Liver (tissue), 7 donors: ENCODE measurements at regions not wholly inside any gene's neighbourhood (a gene's known extent, or its start where the extent isn't known, plus 50 kb on each side); places are given as distances from the start of the nearest gene placed in this dataset.

ENCODE experiments used
- DNase-seq: peaks from one replicate; pipeline ENCODE4 v3.0.0-alpha.2; 2017; ENCODE audit warnings: low spot score
- H3K27ac ChIP-seq, 2 donors: one replicate each; pipeline ENCODE4 v1.7.0; 2013; ENCODE audit warnings: inconsistent platforms in 2 of 2, low read length in 2 of 2, control low read depth in 1 of 2, low read depth in 1 of 2, mild to moderate bottlenecking in 1 of 2
- H3K27me3 ChIP-seq, 4 donors: one replicate each; pipeline versions ENCODE4 v1.6.1 to v1.7.0; 2013; ENCODE audit warnings: low read length in 3 of 4, inconsistent platforms in 1 of 4, mild to moderate bottlenecking in 1 of 4, moderate library complexity in 1 of 4; ENCODE audit not compliant: control insufficient read depth in 4 of 4, insufficient read depth in 4 of 4
- H3K36me3 ChIP-seq, 4 donors: one replicate each; pipeline versions ENCODE4 v1.6.1 to v1.7.0; 2013; ENCODE audit warnings: low read length in 3 of 4, mild to moderate bottlenecking in 3 of 4, low read depth in 1 of 4, moderate library complexity in 1 of 4; ENCODE audit not compliant: control insufficient read depth in 4 of 4, insufficient read depth in 3 of 4
- H3K4me1 ChIP-seq, 4 donors: one replicate each; pipeline versions ENCODE4 v1.6.1 to v1.7.0; 2013; ENCODE audit warnings: low read length in 3 of 4, mild to moderate bottlenecking in 3 of 4, moderate library complexity in 1 of 4; ENCODE audit not compliant: control insufficient read depth in 4 of 4, insufficient read depth in 4 of 4
- H3K4me3 ChIP-seq, 3 donors: one replicate each; pipeline versions ENCODE4 v1.6.1 to v1.7.0; 2013; ENCODE audit warnings: low read length in 3 of 3, control low read depth in 1 of 3, low read depth in 1 of 3, mild to moderate bottlenecking in 1 of 3
- H3K9ac ChIP-seq, 2 donors: one replicate each; pipeline ENCODE4 v1.7.0; 2013; ENCODE audit warnings: low read length in 2 of 2, mild to moderate bottlenecking in 2 of 2, moderate library complexity in 2 of 2, control low read depth in 1 of 2, low read depth in 1 of 2
- H3K9me3 ChIP-seq, 4 donors: one replicate each; pipeline versions ENCODE4 v1.6.1 to v1.7.0; 2013; ENCODE audit warnings: low read length in 3 of 4; ENCODE audit not compliant: control insufficient read depth in 4 of 4
- CTCF ChIP-seq: fragments of 150-350 bp; IDR thresholded peaks from 2 replicates; pipeline ENCODE4 v1.5.1; 2017; ENCODE audit warnings: improper control_type of control experiment, low read depth, low read length; ENCODE audit not compliant: missing input control
- EGR1 ChIP-seq, 2 donors: IDR thresholded peaks; 2 replicates each; pipeline ENCODE4 v1.6.1; 2016 to 2018; ENCODE audit warnings: antibody characterized with exemption in 2 of 2, low read depth in 2 of 2
- FOXA1 ChIP-seq: IDR thresholded peaks from 2 replicates; pipeline ENCODE4 v1.6.1; 2016; ENCODE audit warnings: antibody characterized with exemption
- FOXA2 ChIP-seq: IDR thresholded peaks from 2 replicates; pipeline ENCODE4 v1.6.1; 2016; ENCODE audit warnings: antibody characterized with exemption
- GABPA ChIP-seq, 2 donors: IDR thresholded peaks in 1 of 2; conservative IDR thresholded peaks in 1 of 2; 2 replicates each; pipeline ENCODE4 v1.6.1; 2016; ENCODE audit warnings: antibody characterized with exemption in 2 of 2, mild to moderate bottlenecking in 1 of 2, moderate library complexity in 1 of 2
- HNF4A ChIP-seq, 2 donors: conservative IDR thresholded peaks; 2 replicates each; pipeline ENCODE4 v1.6.1; 2016; ENCODE audit warnings: antibody characterized with exemption in 2 of 2, mild to moderate bottlenecking in 2 of 2
- HNF4G ChIP-seq: IDR thresholded peaks from 2 replicates; pipeline ENCODE4 v1.6.1; 2016; ENCODE audit warnings: antibody characterized with exemption
- JUND ChIP-seq, 2 donors: IDR thresholded peaks; 2 replicates each; pipeline ENCODE4 v1.6.1; 2016; ENCODE audit warnings: antibody characterized with exemption in 2 of 2
- MAX ChIP-seq: IDR thresholded peaks from 2 replicates; pipeline ENCODE4 v1.6.1; 2016; ENCODE audit warnings: antibody characterized with exemption
- NR2F2 ChIP-seq: IDR thresholded peaks from 2 replicates; pipeline ENCODE4 v1.6.1; 2016; ENCODE audit warnings: antibody characterized with exemption
- RAD21 ChIP-seq, 2 donors: IDR thresholded peaks; 2 replicates each; pipeline ENCODE4 v1.6.1; 2016; ENCODE audit warnings: antibody characterized with exemption in 2 of 2, mild to moderate bottlenecking in 2 of 2
- RXRA ChIP-seq, 2 donors: IDR thresholded peaks; 2 replicates each; pipeline ENCODE4 v1.6.1; 2017 to 2018; ENCODE audit warnings: antibody characterized with exemption in 2 of 2, mild to moderate bottlenecking in 1 of 2
- TAF1 ChIP-seq: conservative IDR thresholded peaks from 2 replicates; pipeline ENCODE4 v1.6.1; 2016; ENCODE audit warnings: antibody characterized with exemption, mild to moderate bottlenecking
- YY1 ChIP-seq: IDR thresholded peaks from 2 replicates; pipeline ENCODE4 v1.6.1; 2016; ENCODE audit warnings: antibody characterized with exemption, mild to moderate bottlenecking
- ZBTB33 ChIP-seq: IDR thresholded peaks from 2 replicates; pipeline ENCODE4 v1.6.1; 2016; ENCODE audit warnings: antibody characterized with exemption
- TF ChIP-seq, protein P1 (sequence below): IDR thresholded peaks from 2 replicates; pipeline ENCODE4 v1.6.1; 2016; ENCODE audit warnings: antibody characterized with exemption, mild to moderate bottlenecking
- TF ChIP-seq, protein P2 (sequence below): IDR thresholded peaks from 2 replicates; pipeline ENCODE4 v1.6.1; 2016; ENCODE audit warnings: antibody characterized with exemption
- donor health status: healthy.
- donor health status: healthy.
- donor health status: healthy.
- donor health status: healthy.

DNA sequence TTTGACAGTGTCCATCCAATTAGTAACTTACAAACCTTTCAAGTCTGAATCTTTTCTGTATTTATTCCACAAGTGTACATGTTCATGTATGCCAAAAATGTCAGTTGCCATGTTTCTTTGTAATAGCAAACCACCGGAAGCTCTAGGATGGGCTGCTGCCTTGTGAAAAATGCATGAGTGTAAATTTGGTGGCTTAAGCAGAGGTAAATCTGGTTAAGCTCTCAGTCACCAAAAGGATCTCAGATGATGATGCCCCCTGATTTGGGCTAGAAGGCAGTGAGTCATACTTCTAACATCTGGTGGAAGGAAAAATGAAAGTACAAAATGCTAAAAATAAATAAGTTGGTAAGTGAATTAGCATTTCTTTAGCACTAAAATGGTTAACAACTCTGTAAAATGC lies 567.5 kb downstream of the ELAVL2 start (continued):
- TF ChIP-seq, protein P1, sequence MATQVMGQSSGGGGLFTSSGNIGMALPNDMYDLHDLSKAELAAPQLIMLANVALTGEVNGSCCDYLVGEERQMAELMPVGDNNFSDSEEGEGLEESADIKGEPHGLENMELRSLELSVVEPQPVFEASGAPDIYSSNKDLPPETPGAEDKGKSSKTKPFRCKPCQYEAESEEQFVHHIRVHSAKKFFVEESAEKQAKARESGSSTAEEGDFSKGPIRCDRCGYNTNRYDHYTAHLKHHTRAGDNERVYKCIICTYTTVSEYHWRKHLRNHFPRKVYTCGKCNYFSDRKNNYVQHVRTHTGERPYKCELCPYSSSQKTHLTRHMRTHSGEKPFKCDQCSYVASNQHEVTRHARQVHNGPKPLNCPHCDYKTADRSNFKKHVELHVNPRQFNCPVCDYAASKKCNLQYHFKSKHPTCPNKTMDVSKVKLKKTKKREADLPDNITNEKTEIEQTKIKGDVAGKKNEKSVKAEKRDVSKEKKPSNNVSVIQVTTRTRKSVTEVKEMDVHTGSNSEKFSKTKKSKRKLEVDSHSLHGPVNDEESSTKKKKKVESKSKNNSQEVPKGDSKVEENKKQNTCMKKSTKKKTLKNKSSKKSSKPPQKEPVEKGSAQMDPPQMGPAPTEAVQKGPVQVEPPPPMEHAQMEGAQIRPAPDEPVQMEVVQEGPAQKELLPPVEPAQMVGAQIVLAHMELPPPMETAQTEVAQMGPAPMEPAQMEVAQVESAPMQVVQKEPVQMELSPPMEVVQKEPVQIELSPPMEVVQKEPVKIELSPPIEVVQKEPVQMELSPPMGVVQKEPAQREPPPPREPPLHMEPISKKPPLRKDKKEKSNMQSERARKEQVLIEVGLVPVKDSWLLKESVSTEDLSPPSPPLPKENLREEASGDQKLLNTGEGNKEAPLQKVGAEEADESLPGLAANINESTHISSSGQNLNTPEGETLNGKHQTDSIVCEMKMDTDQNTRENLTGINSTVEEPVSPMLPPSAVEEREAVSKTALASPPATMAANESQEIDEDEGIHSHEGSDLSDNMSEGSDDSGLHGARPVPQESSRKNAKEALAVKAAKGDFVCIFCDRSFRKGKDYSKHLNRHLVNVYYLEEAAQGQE = no peak
- no peak for TF ChIP-seq HNF4G
- no peak for TF ChIP-seq YY1
- no peak for TF ChIP-seq MAX
- TF ChIP-seq GABPA (IDR thresholded peaks at IDR 0.05 in 1 of 2, conservative IDR thresholded peaks at IDR 0.05 in 1 of 2) = no peak
- no peak for TF ChIP-seq TAF1

DNA sequence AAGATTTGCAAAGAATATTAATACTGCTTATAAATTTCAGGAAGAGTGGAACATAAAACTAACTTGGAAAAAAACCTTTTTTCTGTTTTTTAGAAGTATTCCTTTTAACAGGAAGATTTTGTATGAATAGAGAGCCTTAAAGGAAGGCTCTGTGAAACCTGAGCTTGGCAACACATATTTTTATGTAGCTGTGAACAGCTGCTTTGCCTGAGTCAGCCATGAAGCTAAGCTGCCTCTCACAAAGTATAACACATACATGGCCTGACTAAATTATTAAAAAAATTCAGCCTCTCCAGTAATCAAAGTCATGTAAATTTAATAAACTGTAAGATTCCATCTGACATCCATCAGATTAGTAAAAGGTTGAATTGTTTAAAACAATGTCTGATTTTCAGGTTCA lies 547.5 kb downstream of the ELAVL2 start:
- H3K27me3 ChIP-seq = no peaks in the 10 kb centered on the region
- H3K9ac ChIP-seq = no peak overlapping the region
- no peaks in the 10 kb centered on the region for H3K4me1 ChIP-seq
- no peak overlapping the region for H3K27ac ChIP-seq
- no peaks in the 10 kb centered on the region for H3K9me3 ChIP-seq
- no peak for DNase-seq
- TF ChIP-seq GABPA (IDR thresholded peaks at IDR 0.05 in 1 of 2, conservative IDR thresholded peaks at IDR 0.05 in 1 of 2) (no peak), JUND (IDR thresholded peaks at IDR 0.05) (no peak), ZBTB33 (no peak), HNF4A (conservative IDR thresholded peaks at IDR 0.05) (no peak), FOXA2 (no peak), EGR1 (IDR thresholded peaks at IDR 0.05; ENCODE audit: low read depth in 2 of 2) (no peak), YY1 (no peak), RXRA (IDR thresholded peaks at IDR 0.05) (no peak), NR2F2 (no peak), CTCF (no peak), RAD21 (IDR thresholded peaks at IDR 0.05) (no peak), FOXA1 (no peak), TAF1 (no peak)
- TF ChIP-seq, protein P1 = no peak
- TF ChIP-seq, protein P2, sequence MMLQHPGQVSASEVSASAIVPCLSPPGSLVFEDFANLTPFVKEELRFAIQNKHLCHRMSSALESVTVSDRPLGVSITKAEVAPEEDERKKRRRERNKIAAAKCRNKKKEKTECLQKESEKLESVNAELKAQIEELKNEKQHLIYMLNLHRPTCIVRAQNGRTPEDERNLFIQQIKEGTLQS = no peak
- no peak overlapping the region for H3K4me3 ChIP-seq
- H3K36me3 ChIP-seq = no peaks in the 10 kb centered on the region
